Epithelial cell of proximal tubule (primary cell): ENCODE measurements at regions not wholly inside any gene's neighbourhood (a gene's known extent, or its start where the extent isn't known, plus 50 kb on each side); places are given as distances from the start of the nearest gene placed in this dataset.

Source experiments
- DNase-seq: peaks from one replicate; pipeline ENCODE4 v3.0.0-alpha.2; 2011; ENCODE audit warnings: low read depth
- H3K4me3 ChIP-seq: 2 replicates; pipeline ENCODE4 v1.5.1; 2011; ENCODE audit warnings: low read depth, mild to moderate bottlenecking, low read length
- TF ChIP-seq, protein P1 (sequence below): conservative IDR thresholded peaks from 2 replicates; pipeline ENCODE4 v1.5.1; 2012; ENCODE audit warnings: low read depth, mild to moderate bottlenecking, low read length

DNA sequence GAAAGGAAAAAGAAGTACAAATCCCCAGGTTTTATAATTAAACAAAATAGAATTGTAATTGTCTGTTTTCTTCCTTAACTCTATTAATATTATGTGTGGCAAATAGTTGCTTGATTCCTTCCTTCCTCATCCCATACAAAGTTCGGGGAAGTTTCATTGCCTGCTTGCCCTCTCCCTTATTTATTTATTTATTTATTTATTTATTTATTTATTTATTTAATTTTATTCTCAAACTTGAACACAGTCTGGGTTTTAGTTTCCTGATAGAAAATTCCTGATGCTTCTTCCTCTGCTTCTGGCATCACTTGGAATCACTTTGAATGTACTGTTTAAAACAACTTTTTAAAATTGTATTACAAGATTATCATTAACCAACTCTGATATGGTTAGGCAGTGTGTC lies 145.8 kb upstream of the SOX5 start:
- no peak overlapping the region for H3K4me3 ChIP-seq
- TF ChIP-seq, protein P1, sequence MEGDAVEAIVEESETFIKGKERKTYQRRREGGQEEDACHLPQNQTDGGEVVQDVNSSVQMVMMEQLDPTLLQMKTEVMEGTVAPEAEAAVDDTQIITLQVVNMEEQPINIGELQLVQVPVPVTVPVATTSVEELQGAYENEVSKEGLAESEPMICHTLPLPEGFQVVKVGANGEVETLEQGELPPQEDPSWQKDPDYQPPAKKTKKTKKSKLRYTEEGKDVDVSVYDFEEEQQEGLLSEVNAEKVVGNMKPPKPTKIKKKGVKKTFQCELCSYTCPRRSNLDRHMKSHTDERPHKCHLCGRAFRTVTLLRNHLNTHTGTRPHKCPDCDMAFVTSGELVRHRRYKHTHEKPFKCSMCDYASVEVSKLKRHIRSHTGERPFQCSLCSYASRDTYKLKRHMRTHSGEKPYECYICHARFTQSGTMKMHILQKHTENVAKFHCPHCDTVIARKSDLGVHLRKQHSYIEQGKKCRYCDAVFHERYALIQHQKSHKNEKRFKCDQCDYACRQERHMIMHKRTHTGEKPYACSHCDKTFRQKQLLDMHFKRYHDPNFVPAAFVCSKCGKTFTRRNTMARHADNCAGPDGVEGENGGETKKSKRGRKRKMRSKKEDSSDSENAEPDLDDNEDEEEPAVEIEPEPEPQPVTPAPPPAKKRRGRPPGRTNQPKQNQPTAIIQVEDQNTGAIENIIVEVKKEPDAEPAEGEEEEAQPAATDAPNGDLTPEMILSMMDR = no peak
- DNase-seq = no peak

DNA sequence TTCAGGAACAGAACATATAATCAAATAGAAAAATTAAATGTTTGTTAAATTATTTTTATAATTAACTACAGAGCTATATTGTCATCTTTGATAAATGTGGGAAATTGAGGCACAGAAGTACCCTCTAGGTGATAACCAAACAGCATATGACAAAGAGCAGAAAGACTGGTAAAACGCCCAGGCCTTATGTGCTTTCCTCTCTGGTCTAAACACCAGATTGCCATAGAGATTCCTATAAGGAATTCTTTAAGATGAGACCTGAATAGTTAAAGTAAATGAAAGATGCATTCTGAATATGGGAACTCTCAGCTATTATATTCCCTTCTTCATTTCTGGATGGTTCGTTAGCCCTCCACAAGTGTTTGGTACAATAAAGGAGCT lies 140.0 kb upstream of the SOX5 start:
- DNase-seq = no peak
- no peak overlapping the region for H3K4me3 ChIP-seq
- TF ChIP-seq, protein P1 = no peak

DNA sequence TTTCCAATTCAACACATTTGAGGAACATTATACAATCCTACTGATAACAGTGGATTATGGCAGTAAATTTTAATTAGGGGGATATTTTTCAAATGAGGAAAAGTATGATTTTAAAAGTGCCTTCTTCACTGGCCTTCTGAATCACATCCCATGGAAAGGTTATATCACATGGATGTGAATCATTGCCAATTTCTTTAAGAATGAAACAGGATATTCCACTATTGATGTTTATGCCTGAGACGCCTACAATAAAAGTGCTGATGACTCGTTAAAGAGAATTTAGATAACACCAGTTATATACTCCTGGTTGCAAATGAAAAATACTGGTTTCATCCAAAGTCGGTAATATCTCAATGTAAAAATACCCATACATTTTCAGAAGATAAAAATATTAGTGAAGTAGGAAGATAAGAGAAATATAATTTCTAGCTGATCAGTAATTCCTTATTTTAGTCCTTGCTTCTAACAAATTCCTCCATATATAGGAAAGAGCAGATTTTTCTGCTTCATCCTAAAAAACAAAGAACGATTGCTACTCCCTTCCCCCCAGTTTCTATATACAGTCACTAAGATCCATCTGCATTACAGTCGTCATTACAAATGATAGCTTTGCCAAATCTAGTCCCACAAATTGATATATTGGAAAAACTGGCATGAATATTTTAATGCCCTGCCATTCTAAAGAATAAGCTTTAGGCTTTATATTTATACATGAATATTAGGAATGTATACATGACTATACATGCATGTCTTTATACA lies 139.5 kb upstream of the SOX5 start:
- no peak for DNase-seq

DNA sequence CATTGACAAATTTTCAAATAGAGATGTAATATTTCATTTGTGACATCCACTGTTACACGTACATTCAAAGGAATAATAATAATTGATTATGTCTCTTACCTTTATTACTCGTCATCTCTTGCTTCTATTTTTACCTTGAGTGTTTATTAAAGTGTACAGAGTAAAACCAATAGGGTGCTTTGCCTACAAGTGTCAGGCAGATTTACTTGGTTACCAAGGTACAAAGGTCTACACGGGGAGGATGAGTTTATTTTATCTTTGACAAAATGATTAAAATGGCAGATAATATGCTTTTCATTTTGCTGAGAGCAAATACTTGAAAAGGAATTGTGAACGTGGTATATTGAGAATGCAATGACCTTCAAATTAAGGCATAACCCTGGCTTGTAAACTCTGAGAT lies 137.8 kb upstream of the SOX5 start:
- TF ChIP-seq, protein P1 = no peak
- H3K4me3 ChIP-seq = no peak overlapping the region
- no peak for DNase-seq

More for the DNA sequence above, 139.5 kb upstream of the SOX5 start:
- TF ChIP-seq, protein P1 = no peak
- H3K4me3 ChIP-seq = no peak overlapping the region

DNA sequence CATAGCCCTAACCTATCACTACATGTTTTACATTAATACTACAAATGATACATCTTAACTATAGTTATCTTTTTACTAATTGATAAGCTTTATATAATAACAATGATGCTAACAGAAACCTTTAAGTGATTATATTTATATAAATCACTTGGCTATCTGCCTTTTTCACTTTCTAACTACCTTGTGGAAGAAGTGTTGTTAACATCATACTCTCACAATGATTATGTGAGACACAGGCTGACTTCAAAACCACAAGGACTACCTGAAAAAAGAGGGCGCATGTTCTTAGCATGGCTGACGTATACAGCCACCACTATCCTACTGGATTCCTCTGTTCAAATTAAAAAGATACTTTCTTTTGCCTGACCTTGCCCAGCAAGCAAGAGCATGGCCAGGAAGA lies 135.3 kb upstream of the SOX5 start:
- TF ChIP-seq, protein P1 = no peak
- no peak overlapping the region for H3K4me3 ChIP-seq
- DNase-seq = no peak

DNA sequence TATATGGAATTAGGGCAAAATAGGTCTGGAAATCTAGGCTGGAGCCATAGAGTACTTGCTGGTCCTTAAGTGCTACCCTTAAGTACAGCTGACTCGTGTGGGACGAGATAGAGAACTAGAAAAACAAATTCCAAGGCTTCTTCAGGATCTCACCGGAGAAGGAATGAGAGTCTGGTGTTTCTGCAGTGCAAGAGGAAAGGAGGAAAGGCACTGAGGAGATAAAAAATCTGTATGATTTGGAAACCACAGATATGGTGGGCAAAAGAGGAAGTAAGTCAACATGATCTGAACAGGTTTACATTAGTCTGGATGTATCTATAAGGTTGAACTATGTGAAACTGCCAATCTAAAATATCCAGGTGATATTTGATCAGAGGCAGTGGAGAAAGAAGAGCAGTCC lies 134.4 kb upstream of the SOX5 start:
- DNase-seq = no peak
- TF ChIP-seq, protein P1 = no peak
- no peak overlapping the region for H3K4me3 ChIP-seq

DNA sequence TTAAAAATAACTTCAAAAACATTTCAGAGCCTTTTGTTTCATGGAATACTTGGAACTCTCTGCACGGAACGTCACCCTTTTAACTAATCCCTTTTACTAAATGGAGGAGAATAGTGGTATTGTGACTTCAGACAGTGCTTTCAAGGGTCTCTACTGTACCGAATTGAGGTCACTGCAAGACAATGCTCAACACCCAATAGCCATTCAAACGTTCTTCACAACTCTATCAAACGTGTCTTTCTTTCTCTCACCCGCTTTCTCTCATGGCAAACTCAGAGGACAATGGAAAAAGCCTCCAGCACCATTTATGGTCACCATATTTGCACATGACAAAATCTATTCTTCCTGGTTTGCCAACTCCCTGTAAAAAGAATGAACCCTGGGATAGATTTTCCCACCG lies 132.1 kb upstream of the SOX5 start:
- no peak for DNase-seq
- H3K4me3 ChIP-seq = no peak overlapping the region
- TF ChIP-seq, protein P1 = no peak
